ENCODE measurements at regions not wholly inside any gene's neighbourhood (a gene's known extent, or its start where the extent isn't known, plus 50 kb on each side); places are given as distances from the start of the nearest gene placed in this dataset.

- Histone ChIP-seq H3K27me3 (no peaks in the 10 kb centered on the region), H3K4me1 (no peaks in the 10 kb centered on the region), H3K4me3 (no peak overlapping the region), H3K9me3 (no peaks in the 10 kb centered on the region), H3K27ac (no peak overlapping the region), H3K36me3 (no peaks in the 10 kb centered on the region)
- 37 to 88% methylated on average over 1 to 2 of the region's 2 CpGs for WGBS, 2 donors
- intact Hi-C loops (cut with DNase I): no loop called here
- TF ChIP-seq CTCF (IDR thresholded peaks at IDR 0.05) (no peak), POLR2A (IDR thresholded peaks at IDR 0.05) (no peak)
- DNase-seq: no peak
Observed at GRCh38 chr14:40119765-40120164, 687.5 kb upstream of the FBXO33 start.

GRCh38 chr14:40119321-40119720 is 687.1 kb upstream of the FBXO33 start:
- H3K9me3 ChIP-seq: no peaks in the 10 kb centered on the region
- TF ChIP-seq CTCF (IDR thresholded peaks at IDR 0.05): no peak
- TF ChIP-seq POLR2A (IDR thresholded peaks at IDR 0.05): no peak
- H3K36me3 ChIP-seq: no peaks in the 10 kb centered on the region
- 40 to 64% methylated on average over 3 to 4 of the region's 4 CpGs for WGBS, 2 donors
- no peak overlapping the region for H3K27ac ChIP-seq
- intact Hi-C loops (cut with DNase I): no loop called here
- no peak overlapping the region for H3K4me3 ChIP-seq
- no peaks in the 10 kb centered on the region for H3K4me1 ChIP-seq
- no peaks in the 10 kb centered on the region for H3K27me3 ChIP-seq
- no peak for DNase-seq

- 90 to 96% methylated on average over 1 of the region's 1 CpG for WGBS, 2 donors
- Histone ChIP-seq H3K4me3 (no peak overlapping the region), H3K9me3 (no peaks in the 10 kb centered on the region), H3K27ac (no peak overlapping the region), H3K4me1 (no peaks in the 10 kb centered on the region), H3K36me3 (no peaks in the 10 kb centered on the region), H3K27me3 (no peaks in the 10 kb centered on the region)
- DNase-seq: no peak
- intact Hi-C loops (cut with DNase I): no loop called here
- TF ChIP-seq POLR2A (IDR thresholded peaks at IDR 0.05): no peak
- TF ChIP-seq CTCF (IDR thresholded peaks at IDR 0.05): no peak
Observed at GRCh38 chr14:40115583-40115982, 683.4 kb upstream of the FBXO33 start.

- no peaks in the 10 kb centered on the region for H3K36me3 ChIP-seq
- intact Hi-C loops (cut with DNase I): no loop called here
- no peak overlapping the region for H3K4me3 ChIP-seq
- no peak for DNase-seq
- no peaks in the 10 kb centered on the region for H3K9me3 ChIP-seq
- TF ChIP-seq POLR2A (IDR thresholded peaks at IDR 0.05): no peak
- no peak for TF ChIP-seq CTCF (IDR thresholded peaks at IDR 0.05)
- no peaks in the 10 kb centered on the region for H3K4me1 ChIP-seq
- no peak overlapping the region for H3K27ac ChIP-seq
- H3K27me3 ChIP-seq: no peaks in the 10 kb centered on the region
Observed at GRCh38 chr14:40113671-40114070, 681.4 kb upstream of the FBXO33 start.

- Histone ChIP-seq H3K4me3 (no peak overlapping the region), H3K36me3 (no peaks in the 10 kb centered on the region), H3K27me3 (no peaks in the 10 kb centered on the region), H3K9me3 (peaks cover 0 to 10% (median 0%) of the 10 kb centered on the region in 3 donors), H3K27ac (no peak overlapping the region), H3K4me1 (no peaks in the 10 kb centered on the region)
- 50 to 67% methylated on average over 1 of the region's 1 CpG for WGBS, 2 donors
- intact Hi-C loops (cut with DNase I): no loop called here
- no peak for DNase-seq
- no peak for TF ChIP-seq CTCF (IDR thresholded peaks at IDR 0.05)
- no peak for TF ChIP-seq POLR2A (IDR thresholded peaks at IDR 0.05)
Observed at GRCh38 chr14:40100544-40101196, 668.4 kb upstream of the FBXO33 start.
